LNCaP clone FGC (cell line): ENCODE measurements at regions not wholly inside any gene's neighbourhood (a gene's known extent, or its start where the extent isn't known, plus 50 kb on each side); places are given as distances from the start of the nearest gene placed in this dataset.

Source experiments
- DNase-seq: peaks from one replicate; pipeline ENCODE4 v3.0.0-alpha.2; 2011; ENCODE audit warnings: low read depth
- H3K4me3 ChIP-seq: 2 replicates; pipeline ENCODE4 v1.5.1; 2011; ENCODE audit warnings: mild to moderate bottlenecking, low read depth, low read length, control low read depth
- CTCF ChIP-seq: IDR thresholded peaks from 2 replicates; pipeline ENCODE4 v1.5.1; 2012; ENCODE audit warnings: mild to moderate bottlenecking; ENCODE audit not compliant: control insufficient read depth, insufficient read depth; ENCODE audit errors: extremely low read depth

- no peak for DNase-seq
- no peak for TF ChIP-seq CTCF
- no peak overlapping the region for H3K4me3 ChIP-seq
These were observed 105.3 kb upstream of the AGBL1 start for GRCh38 chr15:85974348-85974705.

- H3K4me3 ChIP-seq = no peak overlapping the region
- no peak for TF ChIP-seq CTCF
- DNase-seq = no peak
These were observed 104.9 kb upstream of the AGBL1 start for GRCh38 chr15:85974742-85975141.

- no peak for DNase-seq
- no peak for TF ChIP-seq CTCF
- H3K4me3 ChIP-seq = no peak overlapping the region
These were observed 103.6 kb upstream of the AGBL1 start for GRCh38 chr15:85976102-85976501.

GRCh38 chr15:85976986-85977385, 102.7 kb upstream of the AGBL1 start:
- DNase-seq = no peak
- TF ChIP-seq CTCF = no peak
- H3K4me3 ChIP-seq = no peak overlapping the region

- DNase-seq = no peak
- no peak for TF ChIP-seq CTCF
- H3K4me3 ChIP-seq = no peak overlapping the region
These were observed 102.1 kb upstream of the AGBL1 start for GRCh38 chr15:85977586-85977985.

- no peak overlapping the region for H3K4me3 ChIP-seq
- TF ChIP-seq CTCF = no peak
- no peak for DNase-seq
These were observed 99.7 kb upstream of the AGBL1 start for GRCh38 chr15:85979929-85980328.

GRCh38 chr15:85980946-85981345, 98.7 kb upstream of the AGBL1 start:
- TF ChIP-seq CTCF = no peak
- no peak overlapping the region for H3K4me3 ChIP-seq
- no peak for DNase-seq
